Neural progenitor cell (in vitro differentiated cells): ENCODE measurements at regions not wholly inside any gene's neighbourhood (a gene's known extent, or its start where the extent isn't known, plus 50 kb on each side); places are given as distances from the start of the nearest gene placed in this dataset.

Source experiments
- DNase-seq: peaks from one replicate; pipeline ENCODE4 v3.0.0-alpha.2; 2016; ENCODE audit warnings: low spot score
- H2AFZ ChIP-seq: fragments of 200-600 bp; sonication (generic); replicated peaks from 2 replicates; pipeline ENCODE4 v1.6.1; 2016; ENCODE audit warnings: antibody characterized with exemption
- H3F3A ChIP-seq: fragments of 200-600 bp; sonication (generic); 2 replicates; pipeline ENCODE4 v1.6.1; 2016; ENCODE audit warnings: antibody characterized with exemption, low read depth
- H3K27ac ChIP-seq: fragments of 200-600 bp; sonication (generic); 2 replicates; pipeline ENCODE4 v1.5.1; 2016; ENCODE audit warnings: mild to moderate bottlenecking
- H3K27me3 ChIP-seq: fragments of 200-600 bp; sonication (generic); 2 replicates; pipeline ENCODE4 v1.6.1; 2016; ENCODE audit warnings: mild to moderate bottlenecking, moderate library complexity
- H3K36me3 ChIP-seq: fragments of 200-600 bp; sonication (generic); 2 replicates; pipeline ENCODE4 v1.5.1; 2016
- H3K4me1 ChIP-seq: fragments of 200-600 bp; sonication (generic); 2 replicates; pipeline ENCODE4 v1.6.1; 2016; ENCODE audit warnings: mixed run types
- H3K4me2 ChIP-seq: fragments of 200-600 bp; sonication (generic); 2 replicates; pipeline ENCODE4 v1.6.1; 2016
- H3K4me3 ChIP-seq: fragments of 200-600 bp; sonication (generic); 2 replicates; pipeline ENCODE4 v1.5.1; 2016
- H3K79me2 ChIP-seq: fragments of 200-600 bp; sonication (generic); 2 replicates; pipeline ENCODE4 v1.6.1; 2016; ENCODE audit warnings: low read depth
- H3K9ac ChIP-seq: fragments of 200-600 bp; sonication (generic); 2 replicates; pipeline ENCODE4 v1.6.1; 2016
- H3K9me3 ChIP-seq: fragments of 200-600 bp; sonication (generic); 2 replicates; pipeline ENCODE4 v1.5.1; 2016; ENCODE audit warnings: low read depth
- H4K20me1 ChIP-seq: fragments of 200-600 bp; sonication (generic); 2 replicates; pipeline ENCODE4 v1.6.1; 2016; ENCODE audit warnings: low read depth
- H3K27ac Mint-ChIP-seq: 3 replicates; pipeline ENCODE4 v1.8.0; 2021; ENCODE audit warnings: mixed read lengths
- H3K27me3 Mint-ChIP-seq: 2 replicates; pipeline ENCODE4 v1.8.0; 2022; ENCODE audit warnings: low read depth, mild to moderate bottlenecking, inconsistent platforms, moderate library complexity, mixed read lengths; ENCODE audit not compliant: insufficient read depth
- H3K36me3 Mint-ChIP-seq: 3 replicates; pipeline ENCODE4 v1.8.0; 2021; ENCODE audit warnings: mixed read lengths
- H3K4me1 Mint-ChIP-seq: 3 replicates; pipeline ENCODE4 v1.8.0; 2021; ENCODE audit warnings: mixed read lengths
- H3K4me3 Mint-ChIP-seq: 3 replicates; pipeline ENCODE4 v1.8.0; 2021; ENCODE audit warnings: mild to moderate bottlenecking, moderate library complexity, mixed read lengths
- H3K9me3 Mint-ChIP-seq: 3 replicates; pipeline ENCODE4 v1.8.0; 2020; ENCODE audit warnings: mixed read lengths
- CTCF ChIP-seq: fragments of 200-600 bp; sonication (generic); IDR thresholded peaks from 2 replicates; pipeline ENCODE4 v1.5.1; 2017; ENCODE audit warnings: antibody characterized with exemption, mild to moderate bottlenecking
- EZH2 ChIP-seq: fragments of 200-600 bp; sonication (generic); IDR thresholded peaks from 2 replicates; pipeline ENCODE4 v1.6.1; 2017; ENCODE audit warnings: antibody characterized with exemption, mild to moderate bottlenecking, moderate library complexity
- EZH2phosphoT487 ChIP-seq: fragments of 200-600 bp; sonication (generic); IDR thresholded peaks from 2 replicates; pipeline ENCODE4 v1.6.1; 2017; ENCODE audit warnings: antibody characterized with exemption

GRCh38 chr16:62102588-62102987 is 66.3 kb upstream of the CDH8 start:
- H4K20me1 ChIP-seq: no peaks in the 10 kb centered on the region
- Mint-ChIP-seq H3K27ac (no peak overlapping the region), H3K4me3 (no peak overlapping the region), H3K27me3 (no peaks in the 10 kb centered on the region), H3K9me3 (peaks cover 5% of the 10 kb centered on the region), H3K4me1 (peaks cover 18% of the 10 kb centered on the region), H3K36me3 (no peaks in the 10 kb centered on the region)
- no peak overlapping the region for H3K27ac ChIP-seq
- no peak overlapping the region for H2AFZ ChIP-seq
- H3F3A ChIP-seq: no peaks in the 10 kb centered on the region
- H3K36me3 ChIP-seq: no peaks in the 10 kb centered on the region
- no peak overlapping the region for H3K4me2 ChIP-seq
- H3K79me2 ChIP-seq: no peaks in the 10 kb centered on the region
- DNase-seq: no peak
- no peaks in the 10 kb centered on the region for H3K27me3 ChIP-seq
- H3K4me1 ChIP-seq: peaks cover 12% of the 10 kb centered on the region
- TF ChIP-seq EZH2phosphoT487: no peak
- TF ChIP-seq CTCF: no peak
- TF ChIP-seq EZH2: no peak
- H3K9ac ChIP-seq: no peak overlapping the region
- H3K4me3 ChIP-seq: no peak overlapping the region
- H3K9me3 ChIP-seq: peaks cover 6% of the 10 kb centered on the region

- Mint-ChIP-seq H3K4me1 (peaks cover 12% of the 10 kb centered on the region), H3K27me3 (no peaks in the 10 kb centered on the region), H3K36me3 (no peaks in the 10 kb centered on the region), H3K9me3 (peaks cover 5% of the 10 kb centered on the region), H3K4me3 (no peak overlapping the region), H3K27ac (no peak overlapping the region)
- no peak overlapping the region for H3K27ac ChIP-seq
- H4K20me1 ChIP-seq: no peaks in the 10 kb centered on the region
- H3F3A ChIP-seq: no peaks in the 10 kb centered on the region
- TF ChIP-seq EZH2phosphoT487 (no peak), EZH2 (no peak)
- no peak overlapping the region for H3K4me3 ChIP-seq
- H3K79me2 ChIP-seq: no peaks in the 10 kb centered on the region
- H3K4me1 ChIP-seq: no peaks in the 10 kb centered on the region
- no peak for DNase-seq
- H3K9ac ChIP-seq: no peak overlapping the region
- no peaks in the 10 kb centered on the region for H3K27me3 ChIP-seq
- no peaks in the 10 kb centered on the region for H3K36me3 ChIP-seq
- peaks cover 6% of the 10 kb centered on the region for H3K9me3 ChIP-seq
- no peak overlapping the region for H3K4me2 ChIP-seq
- no peak overlapping the region for H2AFZ ChIP-seq
Measured at GRCh38 chr16:62100651-62101050, 64.4 kb upstream of the CDH8 start.

- H3K27me3 ChIP-seq: no peaks in the 10 kb centered on the region
- no peak overlapping the region for H3K4me2 ChIP-seq
- no peak overlapping the region for H2AFZ ChIP-seq
- H3K4me1 Mint-ChIP-seq: no peaks in the 10 kb centered on the region
- no peak for TF ChIP-seq EZH2
- no peak for TF ChIP-seq CTCF
- no peak for TF ChIP-seq EZH2phosphoT487
- H3K4me3 ChIP-seq: no peak overlapping the region
- no peaks in the 10 kb centered on the region for H3K79me2 ChIP-seq
- H3K4me3 Mint-ChIP-seq: no peak overlapping the region
- DNase-seq: no peak
- no peaks in the 10 kb centered on the region for H4K20me1 ChIP-seq
- no peaks in the 10 kb centered on the region for H3K36me3 ChIP-seq
- no peaks in the 10 kb centered on the region for H3F3A ChIP-seq
- H3K4me1 ChIP-seq: no peaks in the 10 kb centered on the region
- H3K9me3 Mint-ChIP-seq: no peaks in the 10 kb centered on the region
- no peak overlapping the region for H3K9ac ChIP-seq
- no peak overlapping the region for H3K27ac Mint-ChIP-seq
- H3K27me3 Mint-ChIP-seq: no peaks in the 10 kb centered on the region
- H3K9me3 ChIP-seq: no peaks in the 10 kb centered on the region
- no peaks in the 10 kb centered on the region for H3K36me3 Mint-ChIP-seq
- H3K27ac ChIP-seq: no peak overlapping the region
Measured at GRCh38 chr16:62089715-62090114, 53.5 kb upstream of the CDH8 start.

- H3K4me3 Mint-ChIP-seq: no peak overlapping the region
Measured at GRCh38 chr16:62088731-62089410, 52.6 kb upstream of the CDH8 start.

More at GRCh38 chr16:62088731-62089410, 52.6 kb upstream of the CDH8 start:
- H3K27me3 Mint-ChIP-seq: no peaks in the 10 kb centered on the region
- Histone ChIP-seq H3K36me3 (no peaks in the 10 kb centered on the region), H3F3A (no peaks in the 10 kb centered on the region), H3K4me2 (no peak overlapping the region), H3K4me3 (no peak overlapping the region), H2AFZ (no peak overlapping the region), H3K9me3 (no peaks in the 10 kb centered on the region), H3K79me2 (no peaks in the 10 kb centered on the region), H3K9ac (no peak overlapping the region), H4K20me1 (no peaks in the 10 kb centered on the region), H3K27ac (no peak overlapping the region), H3K27me3 (no peaks in the 10 kb centered on the region), H3K4me1 (no peaks in the 10 kb centered on the region)
- TF ChIP-seq EZH2 (no peak), EZH2phosphoT487 (no peak), CTCF (no peak)
- no peak overlapping the region for H3K27ac Mint-ChIP-seq
- no peak for DNase-seq
- H3K9me3 Mint-ChIP-seq: no peaks in the 10 kb centered on the region
- H3K36me3 Mint-ChIP-seq: no peaks in the 10 kb centered on the region
- no peaks in the 10 kb centered on the region for H3K4me1 Mint-ChIP-seq
